Astrocyte (in vitro differentiated cells and primary cell): ENCODE measurements at regions not wholly inside any gene's neighbourhood (a gene's known extent, or its start where the extent isn't known, plus 50 kb on each side); places are given as distances from the start of the nearest gene placed in this dataset.
"Not testable (repeated sequence)": the region's sequence is repeated elsewhere in the genome, so short reads cannot be mapped to it uniquely, and the experiment has no call there.

Source experiments
- DNase-seq: peaks from one replicate; pipeline ENCODE4 v3.0.0-alpha.2; 2010; ENCODE audit warnings: low read depth
- FAIRE-seq: peaks from 2 replicates; lab custom pipeline; 2011; peaks lifted over from hg19 to GRCh38; lab: Jason Lieb, UNC
- H2AFZ ChIP-seq: 2 replicates; pipeline ENCODE4 v1.6.0; 2012; ENCODE audit warnings: low read depth, low read length, inconsistent platforms
- H3K27ac ChIP-seq: 2 replicates; pipeline ENCODE4 v1.5.1; 2011; ENCODE audit warnings: low read depth, low read length, inconsistent platforms
- H3K27me3 ChIP-seq: 2 replicates; pipeline ENCODE4 v1.6.0; 2011; ENCODE audit warnings: low read length, inconsistent platforms; ENCODE audit not compliant: insufficient read depth
- H3K36me3 ChIP-seq: 2 replicates; pipeline ENCODE4 v1.5.1; 2011; ENCODE audit warnings: low read length, inconsistent platforms; ENCODE audit not compliant: insufficient read depth
- H3K4me1 ChIP-seq: 2 replicates; pipeline ENCODE4 v1.5.1; 2011; ENCODE audit warnings: low read length, inconsistent platforms; ENCODE audit not compliant: insufficient read depth
- H3K4me2 ChIP-seq: 2 replicates; pipeline ENCODE4 v1.6.0; 2012; ENCODE audit warnings: low read length, inconsistent platforms
- H3K4me3 ChIP-seq: 2 replicates; pipeline ENCODE4 v1.5.1; 2011; ENCODE audit warnings: low read depth, mild to moderate bottlenecking, low read length, inconsistent platforms; ENCODE audit not compliant: insufficient read depth
- H3K79me2 ChIP-seq: 2 replicates; pipeline ENCODE4 v1.6.0; 2012; ENCODE audit warnings: mild to moderate bottlenecking, low read length, inconsistent platforms; ENCODE audit not compliant: insufficient read depth
- H3K9ac ChIP-seq: 2 replicates; pipeline ENCODE4 v1.6.0; 2012; ENCODE audit warnings: mild to moderate bottlenecking, low read length, inconsistent platforms
- H3K9me3 ChIP-seq: 2 replicates; pipeline ENCODE4 v1.5.1; 2012; ENCODE audit warnings: low read depth, mild to moderate bottlenecking, low read length, inconsistent platforms; ENCODE audit not compliant: insufficient read depth
- H4K20me1 ChIP-seq: 2 replicates; pipeline ENCODE4 v1.6.0; 2012; ENCODE audit warnings: low read length, inconsistent platforms; ENCODE audit not compliant: insufficient read depth
- H3K27ac Mint-ChIP-seq: one replicate; pipeline ENCODE4 v1.8.0; 2021; ENCODE audit warnings: mild to moderate bottlenecking, mixed read lengths; ENCODE audit not compliant: unreplicated experiment
- H3K27me3 Mint-ChIP-seq: one replicate; pipeline ENCODE4 v1.8.0; 2021; ENCODE audit warnings: low read depth, mixed read lengths; ENCODE audit not compliant: unreplicated experiment
- H3K36me3 Mint-ChIP-seq: one replicate; pipeline ENCODE4 v1.8.0; 2021; ENCODE audit warnings: low read depth, mixed read lengths; ENCODE audit not compliant: unreplicated experiment
- H3K4me1 Mint-ChIP-seq: one replicate; pipeline ENCODE4 v1.8.0; 2021; ENCODE audit warnings: low read depth, mixed read lengths; ENCODE audit not compliant: unreplicated experiment
- H3K4me3 Mint-ChIP-seq: one replicate; pipeline ENCODE4 v1.8.0; 2021; ENCODE audit warnings: mild to moderate bottlenecking, moderate library complexity, mixed read lengths; ENCODE audit not compliant: unreplicated experiment
- H3K9me3 Mint-ChIP-seq: one replicate; pipeline ENCODE4 v1.8.0; 2021; ENCODE audit warnings: mild to moderate bottlenecking, mixed read lengths; ENCODE audit not compliant: unreplicated experiment
- EZH2 ChIP-seq: IDR thresholded peaks from 2 replicates; pipeline ENCODE4 v1.6.1; 2012; ENCODE audit warnings: mild to moderate bottlenecking, low read length, inconsistent platforms; ENCODE audit not compliant: insufficient read depth
- TF ChIP-seq, protein P1 (sequence below): IDR thresholded peaks from 2 replicates; pipeline ENCODE4 v1.5.1; 2011; ENCODE audit warnings: low read depth, mild to moderate bottlenecking, inconsistent platforms, low read length, moderate library complexity; ENCODE audit not compliant: insufficient read depth

- no peaks in the 10 kb centered on the region for H3K79me2 ChIP-seq
- Mint-ChIP-seq H3K9me3 (no peaks in the 10 kb centered on the region), H3K4me1 (peaks cover 31% of the 10 kb centered on the region), H3K27me3 (no peaks in the 10 kb centered on the region), H3K4me3 (no peak overlapping the region), H3K27ac (peak overlapping the region; percentile 20), H3K36me3 (no peaks in the 10 kb centered on the region)
- FAIRE-seq: no peak
- H3K27ac ChIP-seq: no peak overlapping the region
- H3K36me3 ChIP-seq: no peaks in the 10 kb centered on the region
- no peak overlapping the region for H3K4me2 ChIP-seq
- no peaks in the 10 kb centered on the region for H3K27me3 ChIP-seq
- DNase-seq: no peak
- H2AFZ ChIP-seq: no peak overlapping the region
- no peaks in the 10 kb centered on the region for H4K20me1 ChIP-seq
- no peaks in the 10 kb centered on the region for H3K4me1 ChIP-seq
- H3K9me3 ChIP-seq: no peaks in the 10 kb centered on the region
- TF ChIP-seq, protein P1, sequence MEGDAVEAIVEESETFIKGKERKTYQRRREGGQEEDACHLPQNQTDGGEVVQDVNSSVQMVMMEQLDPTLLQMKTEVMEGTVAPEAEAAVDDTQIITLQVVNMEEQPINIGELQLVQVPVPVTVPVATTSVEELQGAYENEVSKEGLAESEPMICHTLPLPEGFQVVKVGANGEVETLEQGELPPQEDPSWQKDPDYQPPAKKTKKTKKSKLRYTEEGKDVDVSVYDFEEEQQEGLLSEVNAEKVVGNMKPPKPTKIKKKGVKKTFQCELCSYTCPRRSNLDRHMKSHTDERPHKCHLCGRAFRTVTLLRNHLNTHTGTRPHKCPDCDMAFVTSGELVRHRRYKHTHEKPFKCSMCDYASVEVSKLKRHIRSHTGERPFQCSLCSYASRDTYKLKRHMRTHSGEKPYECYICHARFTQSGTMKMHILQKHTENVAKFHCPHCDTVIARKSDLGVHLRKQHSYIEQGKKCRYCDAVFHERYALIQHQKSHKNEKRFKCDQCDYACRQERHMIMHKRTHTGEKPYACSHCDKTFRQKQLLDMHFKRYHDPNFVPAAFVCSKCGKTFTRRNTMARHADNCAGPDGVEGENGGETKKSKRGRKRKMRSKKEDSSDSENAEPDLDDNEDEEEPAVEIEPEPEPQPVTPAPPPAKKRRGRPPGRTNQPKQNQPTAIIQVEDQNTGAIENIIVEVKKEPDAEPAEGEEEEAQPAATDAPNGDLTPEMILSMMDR: no peak
- H3K4me3 ChIP-seq: no peak overlapping the region
- no peak overlapping the region for H3K9ac ChIP-seq
These were observed 61.9 kb upstream of the MAGI2 start for GRCh38 chr7:79515358-79515757.

- Mint-ChIP-seq H3K27ac (peak overlapping the region; percentile 21), H3K36me3 (no peaks in the 10 kb centered on the region), H3K27me3 (no peaks in the 10 kb centered on the region), H3K9me3 (no peaks in the 10 kb centered on the region), H3K4me3 (no peak overlapping the region), H3K4me1 (peaks cover 31% of the 10 kb centered on the region)
- H4K20me1 ChIP-seq: no peaks in the 10 kb centered on the region
- TF ChIP-seq EZH2: no peak
- TF ChIP-seq, protein P1: no peak
- no peaks in the 10 kb centered on the region for H3K27me3 ChIP-seq
- no peaks in the 10 kb centered on the region for H3K36me3 ChIP-seq
- no peak for DNase-seq
- H3K9ac ChIP-seq: no peak overlapping the region
- H2AFZ ChIP-seq: no peak overlapping the region
- H3K4me1 ChIP-seq: no peaks in the 10 kb centered on the region
- H3K27ac ChIP-seq: no peak overlapping the region
- no peaks in the 10 kb centered on the region for H3K79me2 ChIP-seq
- H3K9me3 ChIP-seq: no peaks in the 10 kb centered on the region
- H3K4me2 ChIP-seq: no peak overlapping the region
- FAIRE-seq: no peak
- no peak overlapping the region for H3K4me3 ChIP-seq
These were observed 59.8 kb upstream of the MAGI2 start for GRCh38 chr7:79513261-79513660.

- no peak overlapping the region for H2AFZ ChIP-seq
These were observed 58.8 kb upstream of the MAGI2 start for GRCh38 chr7:79512261-79512660.

GRCh38 chr7:79511056-79511455, 57.6 kb upstream of the MAGI2 start:
- not testable (repeated sequence) for H4K20me1 ChIP-seq, H3K4me3 ChIP-seq, H3K36me3 ChIP-seq, H3K27me3 ChIP-seq, H3K9me3 ChIP-seq, H3K36me3 Mint-ChIP-seq, H3K4me2 ChIP-seq, H3K9me3 Mint-ChIP-seq, DNase-seq, H3K27ac Mint-ChIP-seq, H3K4me3 Mint-ChIP-seq, FAIRE-seq, H3K4me1 ChIP-seq, H3K9ac ChIP-seq, H3K79me2 ChIP-seq, H3K27me3 Mint-ChIP-seq, H2AFZ ChIP-seq, H3K27ac ChIP-seq
- H3K4me1 Mint-ChIP-seq: peaks cover 41% of the 10 kb centered on the region

More at GRCh38 chr7:79512261-79512660, 58.8 kb upstream of the MAGI2 start:
- TF ChIP-seq, protein P1: no peak
- no peak for TF ChIP-seq EZH2
- H3K4me3 ChIP-seq: no peak overlapping the region
- H3K4me2 ChIP-seq: no peak overlapping the region
- H3K4me1 ChIP-seq: no peaks in the 10 kb centered on the region
- H3K9ac ChIP-seq: no peak overlapping the region
- no peaks in the 10 kb centered on the region for H4K20me1 ChIP-seq
- Mint-ChIP-seq H3K4me3 (no peak overlapping the region), H3K36me3 (no peaks in the 10 kb centered on the region), H3K27me3 (no peaks in the 10 kb centered on the region), H3K4me1 (peaks cover 35% of the 10 kb centered on the region), H3K27ac (no peak overlapping the region), H3K9me3 (no peaks in the 10 kb centered on the region)
- no peaks in the 10 kb centered on the region for H3K9me3 ChIP-seq
- no peaks in the 10 kb centered on the region for H3K27me3 ChIP-seq
- H3K79me2 ChIP-seq: no peaks in the 10 kb centered on the region
- no peak for FAIRE-seq
- no peaks in the 10 kb centered on the region for H3K36me3 ChIP-seq
- H3K27ac ChIP-seq: no peak overlapping the region
- DNase-seq: no peak
